Middle frontal gyrus (tissue), 1 donor: ENCODE measurements at regions not wholly inside any gene's neighbourhood (a gene's known extent, or its start where the extent isn't known, plus 50 kb on each side); places are given as distances from the start of the nearest gene placed in this dataset.
"Not testable (repeated sequence)": the region's sequence is repeated elsewhere in the genome, so short reads cannot be mapped to it uniquely, and the experiment has no call there.

ENCODE experiments used
- DNase-seq: peaks from one replicate; pipeline ENCODE4 v3.0.0-alpha.2; 2015; ENCODE audit warnings: low spot score; ENCODE audit errors: extremely low spot score

DNA sequence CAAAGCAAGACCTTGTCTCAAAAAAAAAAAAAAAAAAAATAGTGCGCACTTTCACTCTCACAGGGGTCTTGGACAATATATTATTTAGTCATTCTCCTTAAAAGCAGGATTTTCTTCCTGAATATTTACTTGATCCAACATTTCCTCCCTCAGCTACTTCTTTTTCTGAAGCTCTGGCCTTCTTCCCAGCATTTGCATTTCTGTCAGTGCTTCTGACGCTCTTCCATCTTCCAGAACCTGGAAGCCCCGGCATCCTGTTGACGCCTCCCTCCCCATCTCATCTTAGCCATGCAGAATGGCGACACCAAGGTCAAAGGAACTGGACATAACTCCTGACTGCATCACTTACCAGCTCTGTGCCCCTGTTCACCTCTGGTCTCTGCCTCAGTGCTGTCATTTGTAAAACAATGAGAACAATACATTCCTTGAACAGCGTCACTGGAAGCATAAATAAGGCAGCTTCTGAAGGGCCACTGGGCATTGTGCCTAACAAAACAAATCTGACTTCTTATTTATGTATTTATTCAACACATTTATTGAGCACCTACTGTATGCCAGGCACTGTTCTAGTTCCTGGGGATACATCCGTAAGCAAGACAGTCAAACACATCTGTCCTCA, 90.9 kb upstream of the MDM1 start:
- no peak for DNase-seq

DNA sequence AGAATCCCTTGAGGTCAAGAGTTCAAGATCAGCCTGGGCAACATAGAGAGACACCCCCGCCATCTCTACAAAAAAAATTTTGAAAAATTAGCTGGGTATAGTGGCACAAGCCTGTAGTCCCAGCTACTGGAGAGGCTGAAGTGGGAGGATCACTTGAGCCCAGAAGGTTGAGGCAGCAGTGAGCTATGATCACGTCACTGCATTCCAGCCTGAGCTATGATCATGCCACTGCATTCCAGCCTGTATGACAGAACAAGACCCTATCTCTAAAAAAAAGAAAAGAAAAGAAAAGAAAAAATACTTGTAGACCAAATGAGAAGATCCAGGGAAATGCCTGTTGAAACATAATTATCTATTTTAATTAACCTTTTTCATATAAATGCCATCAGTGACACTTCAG, 93.8 kb upstream of the MDM1 start:
- no peak for DNase-seq

DNA sequence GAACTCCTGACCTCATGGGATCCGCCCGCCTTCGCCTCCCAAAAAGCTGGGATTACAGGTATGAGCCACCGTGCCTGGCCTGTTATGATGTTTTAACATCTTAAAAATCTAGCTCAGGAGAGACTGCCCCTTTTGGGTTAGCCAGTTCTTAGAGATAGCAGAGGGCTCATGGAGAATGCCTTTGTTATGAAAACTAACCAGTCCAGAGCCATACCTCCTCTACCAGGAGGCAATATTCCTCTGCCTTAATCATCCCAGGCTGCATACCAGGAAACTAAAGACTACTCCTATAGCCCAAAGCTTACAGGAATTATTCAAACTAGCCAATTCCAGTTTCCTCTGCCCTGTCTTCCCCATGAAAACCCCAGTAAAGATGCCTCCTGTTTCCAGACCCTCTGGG, 96.0 kb upstream of the MDM1 start:
- DNase-seq = no peak

DNA sequence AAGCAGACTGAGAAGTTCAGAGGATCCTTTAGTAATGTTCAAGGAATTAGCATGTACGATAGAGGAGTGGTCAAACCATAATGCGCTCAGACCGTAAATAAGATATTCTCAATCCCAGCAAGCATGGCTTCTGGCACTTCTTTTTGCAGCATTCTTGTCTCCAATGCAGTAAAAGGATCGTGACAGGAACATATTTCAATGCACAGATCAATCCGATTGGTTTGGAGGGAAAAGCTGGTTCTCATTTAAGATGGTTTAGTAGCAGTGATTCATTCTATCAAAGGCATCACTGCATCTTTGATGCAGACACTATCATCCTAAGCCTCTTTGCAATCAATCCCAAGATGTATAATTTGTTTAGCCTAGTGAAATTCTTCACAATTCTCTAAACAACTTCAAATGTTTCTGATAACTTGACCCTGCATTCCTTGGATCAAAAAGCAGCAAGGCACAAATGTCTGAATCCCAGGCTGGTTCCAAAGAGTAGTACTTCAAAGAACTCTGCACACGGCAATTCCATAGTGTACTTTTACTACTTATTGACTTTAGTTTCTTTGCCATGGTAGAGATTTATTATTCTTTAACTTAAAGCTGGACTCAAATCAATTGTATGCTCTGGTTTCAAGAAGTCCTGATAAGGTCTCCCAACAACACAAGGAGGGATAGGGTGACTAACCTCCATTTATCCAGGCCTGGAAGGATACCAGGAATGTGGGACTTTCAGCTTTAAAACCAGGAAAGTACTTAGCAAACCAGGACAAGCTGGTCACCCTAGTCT, 96.8 kb upstream of the MDM1 start:
- DNase-seq = no peak

DNA sequence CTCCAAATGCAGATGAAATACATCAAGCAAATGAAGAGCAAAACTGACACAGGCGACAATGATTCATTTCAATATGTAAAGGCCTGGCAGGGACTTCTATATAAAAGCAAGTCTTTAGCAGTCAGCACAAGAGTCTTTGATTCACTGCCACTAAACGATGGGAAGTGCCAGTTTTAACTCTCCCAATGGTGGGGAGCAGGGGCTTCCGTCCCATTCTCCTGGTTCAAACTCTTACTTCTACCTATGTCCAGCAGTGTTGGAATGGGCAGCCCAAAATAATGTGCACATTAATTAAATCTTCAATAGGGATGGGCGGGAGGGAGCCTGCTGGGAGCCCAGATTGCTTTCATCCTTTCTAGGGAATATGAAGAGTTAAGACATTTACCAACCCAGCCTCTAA, 97.5 kb upstream of the MDM1 start:
- DNase-seq = no peak

DNA sequence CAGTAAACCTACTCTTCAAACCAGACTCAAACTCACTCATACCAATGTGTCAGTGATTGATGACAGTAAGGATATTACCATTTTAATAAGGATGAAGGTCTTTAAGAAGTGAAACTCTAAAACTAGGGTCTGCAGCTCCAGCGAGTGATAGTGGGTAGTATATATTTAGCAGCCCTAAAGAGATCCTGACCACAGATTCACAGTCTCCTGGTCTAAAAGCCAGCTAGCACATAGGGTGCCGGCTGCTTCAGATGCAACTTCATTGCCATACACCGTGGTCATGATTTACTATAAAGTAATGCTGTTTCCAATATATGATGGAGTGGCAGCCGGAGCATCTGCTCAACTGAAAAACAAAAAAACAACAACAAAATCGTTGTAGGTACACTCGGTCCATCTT, 99.6 kb upstream of the MDM1 start:
- DNase-seq = no peak

DNA sequence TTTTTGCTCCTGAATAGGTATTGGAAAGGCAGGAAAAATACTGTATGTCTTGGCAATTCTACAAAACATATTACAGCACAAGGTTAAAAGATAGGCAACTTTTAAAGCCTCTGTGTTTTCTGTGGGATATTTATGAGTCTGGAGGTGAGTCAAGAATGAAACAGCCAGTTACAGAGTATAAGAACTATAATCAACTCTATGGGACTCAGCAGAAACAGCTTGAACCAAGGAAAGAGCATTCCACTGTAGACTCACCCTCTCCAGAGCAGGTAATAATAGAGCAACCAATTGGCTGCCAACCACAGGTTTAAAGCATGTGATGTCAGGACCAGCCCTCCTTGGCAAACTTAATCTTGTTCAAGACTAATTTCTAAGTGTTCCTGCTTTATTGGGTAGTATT, 100.5 kb upstream of the MDM1 start:
- DNase-seq = no peak

DNA sequence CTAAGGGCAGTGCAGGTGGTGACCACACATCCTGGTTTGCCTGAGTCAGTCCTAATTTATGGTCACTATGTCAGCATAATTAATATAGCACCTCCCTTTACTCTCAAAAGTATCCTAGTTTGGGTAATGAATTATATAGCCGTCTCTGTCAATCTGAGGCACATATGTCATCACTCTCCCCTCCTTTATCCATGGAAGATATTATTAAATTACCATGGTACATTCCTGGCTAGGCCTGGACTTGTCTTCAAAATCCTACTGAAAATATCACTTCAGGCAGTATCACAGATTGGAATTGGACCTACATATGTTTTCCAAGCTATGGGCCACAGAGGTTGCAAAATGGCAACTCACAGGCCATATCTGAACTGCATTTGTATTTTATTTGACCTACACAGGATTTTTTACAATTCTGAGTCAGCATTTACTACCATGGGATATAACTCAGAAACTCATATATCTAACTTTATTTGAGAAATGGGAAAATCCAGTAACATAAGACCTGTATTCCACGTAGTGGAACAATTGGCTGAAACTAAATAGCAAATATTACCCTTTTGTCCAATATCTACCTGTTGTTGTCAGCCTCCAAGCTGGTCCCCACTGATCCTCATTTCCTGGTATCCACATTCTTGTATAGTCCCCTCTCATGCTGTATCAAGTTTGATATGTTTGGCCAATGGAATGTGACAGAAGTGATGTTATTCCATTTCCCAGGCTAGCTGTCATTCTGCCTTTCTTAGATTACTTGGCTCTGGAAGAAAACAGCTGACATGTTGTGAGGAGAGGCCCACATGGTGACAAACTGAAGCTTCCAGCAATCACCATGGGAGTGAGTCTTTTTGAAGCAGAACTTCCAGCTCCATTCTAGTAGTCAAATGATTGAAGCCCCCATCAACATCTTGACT, 102.5 kb upstream of the MDM1 start:
- no peak for DNase-seq

DNA sequence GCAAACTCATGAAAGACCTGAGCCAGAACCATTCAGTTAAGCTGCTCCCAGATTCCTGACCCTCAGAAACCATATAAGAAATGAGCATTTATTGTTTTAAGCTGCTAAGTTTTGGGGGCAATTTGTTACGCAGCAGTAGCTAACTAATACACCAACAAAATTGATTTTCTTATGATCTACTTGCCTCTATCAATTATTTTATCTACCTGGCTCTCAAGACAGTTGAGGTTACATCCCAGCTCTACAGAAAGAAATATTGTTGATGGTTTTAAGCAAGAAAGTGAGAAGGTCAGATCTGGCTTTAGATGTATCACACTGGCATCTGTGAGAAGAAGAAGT, 103.1 kb upstream of the MDM1 start:
- no peak for DNase-seq

DNA sequence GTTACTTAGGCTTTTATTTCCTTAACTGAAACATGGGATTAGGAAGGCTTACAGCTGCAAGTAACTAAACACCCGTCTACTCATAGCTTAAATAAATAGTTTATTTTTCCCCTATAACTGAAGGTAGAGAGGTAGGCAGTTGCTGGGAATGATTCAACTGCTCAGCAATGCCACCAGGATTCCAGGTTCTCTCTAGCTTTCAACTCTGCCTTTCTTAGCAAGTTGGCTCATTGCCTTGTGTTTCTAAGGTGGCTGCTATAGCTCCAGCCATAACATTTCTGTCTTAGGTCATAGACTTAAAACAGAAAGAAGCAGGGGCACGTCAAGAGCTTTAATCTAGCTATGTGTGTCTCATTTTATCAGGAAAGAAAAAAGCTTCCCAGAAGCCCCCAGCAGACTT, 103.7 kb upstream of the MDM1 start:
- DNase-seq = no peak

DNA sequence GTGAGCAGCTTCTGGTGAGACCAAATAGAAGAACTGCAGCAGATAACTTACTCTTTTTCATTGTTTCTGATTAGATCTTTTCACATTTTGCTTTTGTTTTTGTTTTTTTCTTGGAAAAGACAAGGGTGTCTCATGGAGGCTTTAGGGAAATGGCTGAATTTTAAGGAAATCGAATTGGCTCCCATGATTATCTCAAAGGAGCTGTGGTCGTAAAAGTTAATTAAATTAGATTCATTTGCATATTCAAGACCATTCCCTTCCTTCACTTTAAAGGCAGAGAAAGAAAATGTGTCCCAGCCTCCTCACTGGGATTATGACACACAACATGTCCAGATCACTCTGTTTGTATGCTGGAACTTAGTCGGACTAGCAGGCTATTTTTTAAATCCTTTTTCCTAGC, 106.4 kb upstream of the MDM1 start:
- DNase-seq = no peak

DNA sequence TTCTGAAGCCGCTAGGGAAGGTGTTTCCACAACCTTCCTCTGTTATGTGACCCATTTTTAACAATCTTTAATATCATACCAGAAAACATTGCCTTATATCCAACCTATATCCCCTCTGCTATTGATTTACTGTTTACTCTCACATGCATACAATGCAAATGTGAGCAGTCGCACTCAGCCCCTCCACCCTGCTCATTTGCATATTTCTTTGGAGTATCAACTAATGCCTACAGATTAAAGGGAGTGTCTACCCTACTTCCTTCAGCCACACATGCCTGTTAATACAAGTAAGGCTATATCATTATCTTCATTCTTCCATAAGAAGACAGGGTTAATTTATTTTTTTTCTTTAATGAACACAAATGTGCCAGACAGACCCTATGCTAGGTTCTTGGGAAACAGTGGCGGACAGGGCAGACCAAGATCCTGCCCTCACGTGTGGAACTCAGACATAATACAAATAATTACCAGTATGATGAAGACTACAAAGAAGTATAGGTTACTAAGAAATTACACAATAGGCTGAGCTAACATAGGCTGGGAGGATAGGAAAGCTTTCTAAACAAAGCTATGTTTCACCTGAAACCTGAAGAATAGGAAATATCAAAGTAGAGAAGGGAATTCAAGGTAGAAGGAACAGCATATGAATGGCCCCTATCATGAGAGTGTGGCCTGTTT, 107.3 kb upstream of the MDM1 start:
- no peak for DNase-seq

DNA sequence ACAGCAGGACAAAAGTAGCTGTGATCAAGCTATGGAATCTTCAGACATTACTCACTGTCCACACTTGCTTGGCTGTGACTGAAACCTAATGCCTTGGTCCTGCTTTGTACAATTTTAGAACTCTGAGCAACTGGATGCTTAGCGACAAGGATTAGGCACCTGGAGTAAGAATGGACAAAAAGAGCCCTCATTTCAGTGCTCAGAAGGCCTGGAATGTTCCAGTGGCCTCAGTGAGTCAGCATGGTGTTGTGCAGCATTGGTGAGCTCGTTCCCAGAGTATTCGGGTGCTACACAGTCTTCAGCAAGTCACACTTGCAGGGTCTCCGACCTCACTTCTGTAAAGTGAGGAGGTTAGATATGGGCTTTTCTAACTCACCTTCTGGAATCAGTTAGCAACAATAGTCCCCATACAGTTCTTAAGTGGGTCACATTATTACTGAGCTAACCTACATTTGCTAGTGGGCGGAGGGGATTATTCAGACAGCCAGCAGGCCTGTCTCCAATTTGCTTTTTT, 108.0 kb upstream of the MDM1 start:
- DNase-seq = no peak

DNA sequence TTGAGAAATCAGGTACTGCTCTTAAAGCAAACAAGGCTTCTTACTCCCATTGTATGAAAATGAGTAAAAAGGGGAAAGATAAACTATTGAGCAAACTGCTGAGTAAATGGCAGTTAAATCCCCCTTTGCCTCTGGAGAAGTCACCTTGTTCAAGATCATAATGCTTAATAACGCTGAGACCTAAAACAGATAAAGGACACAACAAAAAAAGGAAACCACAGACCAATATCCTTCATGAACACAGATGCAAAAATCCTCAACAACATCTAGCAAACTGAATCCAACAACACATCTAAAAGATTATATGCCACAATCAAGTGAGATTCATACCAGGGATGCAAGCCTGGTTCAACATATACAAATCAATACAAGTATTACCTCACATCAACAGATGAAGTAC, 109.0 kb upstream of the MDM1 start:
- DNase-seq = no peak

DNA sequence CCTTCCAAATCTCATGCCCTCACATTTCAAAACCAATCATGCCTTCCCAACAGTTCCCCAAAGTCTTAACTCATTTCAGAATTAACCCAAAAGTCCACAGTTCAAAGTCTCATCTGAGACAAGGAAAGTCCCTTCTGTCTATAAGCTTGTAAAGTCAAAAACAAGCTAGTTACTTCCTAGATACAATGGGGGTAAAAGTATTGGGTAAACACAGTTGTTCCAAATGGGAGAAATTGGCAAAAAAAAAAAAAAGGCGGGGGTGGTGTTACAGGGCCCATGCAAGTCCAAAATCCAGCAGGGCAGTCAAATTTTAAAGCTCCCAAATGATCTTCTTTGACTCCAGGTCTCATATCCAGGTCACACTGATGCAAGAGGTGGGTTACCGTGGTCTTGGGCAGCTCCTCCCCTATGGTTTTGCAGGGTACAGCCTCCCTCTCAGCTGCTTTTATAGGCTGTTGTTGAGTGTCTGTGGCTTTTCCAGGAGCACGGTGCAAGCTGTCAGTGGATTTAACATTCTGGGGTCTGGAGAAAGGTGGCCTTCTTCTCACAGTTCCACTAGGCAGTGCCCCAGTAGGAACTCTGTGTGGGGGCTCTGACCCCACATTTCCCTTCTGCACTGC, 110.3 kb upstream of the MDM1 start:
- not testable (repeated sequence) for DNase-seq

DNA sequence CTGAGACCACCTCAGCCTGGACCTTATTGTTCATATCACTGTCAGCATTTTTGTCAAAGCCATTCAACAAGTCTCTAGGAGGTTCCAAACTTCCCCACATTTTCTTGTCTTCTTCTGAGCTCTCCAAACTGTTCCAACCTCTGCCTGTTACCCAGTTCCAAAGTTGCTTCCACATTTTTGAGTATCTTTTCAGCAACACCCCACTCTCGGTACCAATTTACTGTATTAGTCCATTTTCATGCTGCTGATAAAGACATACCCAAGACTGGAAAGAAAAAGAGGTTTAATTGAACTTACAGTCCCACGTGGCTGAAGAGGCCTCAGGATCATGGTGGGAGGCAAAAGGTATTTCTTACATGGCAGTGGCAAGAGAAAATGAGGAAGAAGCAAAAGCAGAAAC, 111.5 kb upstream of the MDM1 start:
- DNase-seq = not testable (repeated sequence)

DNA sequence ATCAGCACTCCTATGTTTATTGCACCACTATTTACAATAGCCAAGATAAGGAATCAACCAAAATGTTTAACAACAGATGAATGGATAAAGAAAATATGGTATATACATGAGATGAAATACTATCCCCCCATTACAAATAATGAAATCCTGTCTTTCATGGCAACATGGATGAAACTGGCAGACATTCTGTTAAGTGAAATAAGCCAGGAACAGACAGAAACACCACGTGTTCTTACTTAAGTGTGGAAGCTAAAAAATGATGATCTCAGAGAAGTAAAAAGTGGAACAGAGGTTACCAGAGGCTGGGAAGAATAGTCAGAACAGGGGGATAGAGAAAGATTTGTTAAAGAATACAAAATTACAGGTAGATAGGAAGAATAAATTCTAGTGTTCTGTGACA, 113.7 kb upstream of the MDM1 start:
- DNase-seq = no peak

DNA sequence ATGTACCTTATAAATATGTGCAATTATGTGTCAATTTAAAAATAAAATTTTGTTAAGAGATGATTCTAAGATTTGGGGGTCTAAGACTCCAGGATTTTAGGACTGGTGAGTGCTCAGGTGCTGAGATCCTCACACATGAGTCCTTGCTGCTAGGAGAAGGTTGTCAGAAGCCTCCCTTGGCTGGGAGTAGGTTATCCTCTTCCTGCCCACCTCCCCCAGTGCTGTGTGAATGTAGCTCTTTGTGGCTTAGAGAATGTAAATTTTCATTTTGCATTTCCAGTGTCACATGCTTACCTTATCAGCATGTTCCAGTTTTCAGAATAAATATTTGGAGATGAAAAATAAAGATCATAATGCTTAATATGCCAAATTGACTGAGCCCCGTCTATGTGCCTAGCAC, 114.2 kb upstream of the MDM1 start:
- no peak for DNase-seq

DNA sequence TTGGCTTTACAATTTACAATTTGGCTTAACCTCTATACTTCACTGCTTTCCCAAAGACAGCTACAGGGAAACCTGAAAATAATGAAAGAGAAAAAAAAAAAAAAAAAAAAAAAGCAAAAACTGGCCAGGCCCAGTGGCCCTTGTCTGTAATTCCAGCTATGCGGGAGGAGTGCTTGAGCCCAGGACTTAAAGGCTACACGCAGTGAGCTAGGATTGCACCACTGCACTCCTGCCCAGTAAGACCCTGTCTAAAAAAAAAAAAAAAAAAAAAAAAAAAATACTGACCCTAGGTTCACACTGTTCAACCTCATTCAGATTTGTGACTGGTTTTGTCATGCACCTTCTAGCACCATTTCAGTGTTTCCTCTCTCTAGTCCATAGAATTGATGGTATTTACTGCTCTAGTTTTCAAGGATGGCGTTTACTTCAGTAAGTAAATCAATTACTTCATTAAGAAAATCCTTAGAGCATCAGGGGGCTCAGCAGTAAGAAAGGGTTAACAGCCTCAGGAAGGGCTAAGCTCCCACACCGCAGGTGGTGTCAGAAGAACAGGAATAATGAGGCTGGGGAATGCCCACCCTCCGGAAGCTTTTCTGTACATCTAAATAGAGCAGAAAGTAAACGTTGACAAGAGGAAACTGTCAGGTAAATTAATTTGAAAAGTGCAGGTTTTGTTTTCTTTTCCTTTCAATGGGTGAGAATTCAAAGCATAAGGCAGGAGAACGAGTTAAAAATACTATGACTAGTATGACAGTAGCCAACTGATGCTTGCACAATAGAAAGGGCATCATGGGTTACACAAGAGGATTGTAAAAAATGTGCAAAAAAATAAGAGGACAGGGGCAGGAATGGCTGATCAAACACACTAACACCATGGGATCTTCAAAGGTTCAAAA, 115.0 kb upstream of the MDM1 start:
- DNase-seq = no peak

DNA sequence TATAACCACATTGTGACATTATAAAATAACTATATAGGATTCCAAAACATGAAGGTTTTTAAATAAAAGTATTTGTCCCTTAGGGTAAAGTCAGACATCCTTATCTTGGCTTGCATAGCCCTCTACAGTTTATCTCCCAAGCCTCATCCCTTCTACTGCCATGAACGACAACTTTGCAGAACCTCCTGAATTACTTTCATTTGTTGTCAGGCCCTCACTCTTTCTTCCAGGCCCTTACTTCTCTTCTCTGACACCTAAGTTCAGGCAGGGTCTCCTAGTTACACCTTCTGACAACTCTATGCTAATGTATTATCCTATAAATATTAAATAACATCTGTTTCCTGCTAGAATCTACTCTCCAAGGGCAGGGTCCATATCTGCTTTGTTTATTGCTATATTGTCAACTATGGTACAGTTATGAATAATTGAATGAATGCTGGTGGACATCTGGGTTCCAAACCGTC, 115.7 kb upstream of the MDM1 start:
- DNase-seq = no peak
